ENCODE measurements at regions not wholly inside any gene's neighbourhood (a gene's known extent, or its start where the extent isn't known, plus 50 kb on each side); places are given as distances from the start of the nearest gene placed in this dataset.
"Not testable (repeated sequence)": the region's sequence is repeated elsewhere in the genome, so short reads cannot be mapped to it uniquely, and the experiment has no call there.

GRCh38 chr16:63776437-63776836, 1345.4 kb downstream of the CDH11 start:
- Histone ChIP-seq H3K4me3 (no peak overlapping the region), H3K9me3 (no peaks in the 10 kb centered on the region), H3K4me1 (no peaks in the 10 kb centered on the region), H3K36me3 (no peaks in the 10 kb centered on the region), H3K27me3 (no peaks in the 10 kb centered on the region), H3K27ac (no peak overlapping the region)
- no peak for TF ChIP-seq CTCF (IDR thresholded peaks at IDR 0.05)
- DNase-seq, result no peak
- no peak for ATAC-seq
- intact Hi-C loops (cut with DNase I), result no loop called here

GRCh38 chr16:63776034-63776433, 1345.8 kb downstream of the CDH11 start:
- intact Hi-C loops (cut with DNase I), result no loop called here
- DNase-seq (no peak), ATAC-seq (no peak)
- H3K9me3 ChIP-seq, result no peaks in the 10 kb centered on the region
- no peaks in the 10 kb centered on the region for H3K27me3 ChIP-seq
- H3K4me1 ChIP-seq, result no peaks in the 10 kb centered on the region
- H3K4me3 ChIP-seq, result no peak overlapping the region
- TF ChIP-seq CTCF (IDR thresholded peaks at IDR 0.05), result no peak
- no peaks in the 10 kb centered on the region for H3K36me3 ChIP-seq
- H3K27ac ChIP-seq, result no peak overlapping the region

GRCh38 chr16:63774302-63774701, 1347.6 kb downstream of the CDH11 start:
- intact Hi-C loops (cut with DNase I), result no loop called here
- ATAC-seq (no peak), DNase-seq (no peak)
- Histone ChIP-seq H3K27ac (no peak overlapping the region), H3K4me3 (no peak overlapping the region), H3K36me3 (no peaks in the 10 kb centered on the region), H3K4me1 (no peaks in the 10 kb centered on the region), H3K9me3 (no peaks in the 10 kb centered on the region), H3K27me3 (no peaks in the 10 kb centered on the region)
- no peak for TF ChIP-seq CTCF (IDR thresholded peaks at IDR 0.05)

- no peak for ATAC-seq
- H3K9me3 ChIP-seq, result no peaks in the 10 kb centered on the region
Observed at GRCh38 chr16:63769211-63769610, 1352.7 kb downstream of the CDH11 start.

GRCh38 chr16:63760246-63760645, 1361.6 kb downstream of the CDH11 start:
- ATAC-seq; H3K27ac ChIP-seq; H3K4me1 ChIP-seq; H3K36me3 ChIP-seq; intact Hi-C loops (cut with DNase I); H3K9me3 ChIP-seq; H3K27me3 ChIP-seq; DNase-seq; H3K4me3 ChIP-seq: not testable (repeated sequence)

More at GRCh38 chr16:63769211-63769610, 1352.7 kb downstream of the CDH11 start:
- intact Hi-C loops (cut with DNase I), result no loop called here
- no peaks in the 10 kb centered on the region for H3K36me3 ChIP-seq
- TF ChIP-seq CTCF (IDR thresholded peaks at IDR 0.05), result no peak
- H3K27ac ChIP-seq, result no peak overlapping the region
- H3K27me3 ChIP-seq, result no peaks in the 10 kb centered on the region
- DNase-seq, result no peak
- H3K4me1 ChIP-seq, result no peaks in the 10 kb centered on the region
- H3K4me3 ChIP-seq, result no peak overlapping the region

- DNase-seq (no peak), ATAC-seq (no peak)
- no peak for TF ChIP-seq CTCF (IDR thresholded peaks at IDR 0.05)
Observed at GRCh38 chr16:63752347-63752746, 1369.5 kb downstream of the CDH11 start.

More at GRCh38 chr16:63752347-63752746, 1369.5 kb downstream of the CDH11 start:
- H3K4me1 ChIP-seq, result no peaks in the 10 kb centered on the region
- H3K4me3 ChIP-seq, result no peak overlapping the region
- H3K27ac ChIP-seq, result no peak overlapping the region
- H3K36me3 ChIP-seq, result no peaks in the 10 kb centered on the region
- no peaks in the 10 kb centered on the region for H3K9me3 ChIP-seq
- H3K27me3 ChIP-seq, result no peaks in the 10 kb centered on the region
- intact Hi-C loops (cut with DNase I), result no loop called here

Measured in upper lobe of right lung (tissue), 1 donor.